H9 (cell line): ENCODE measurements at regions not wholly inside any gene's neighbourhood (a gene's known extent, or its start where the extent isn't known, plus 50 kb on each side); places are given as distances from the start of the nearest gene placed in this dataset.
"Not testable (repeated sequence)": the region's sequence is repeated elsewhere in the genome, so short reads cannot be mapped to it uniquely, and the experiment has no call there.

Experiments used
- DNase-seq: peaks from one replicate; pipeline ENCODE4 v3.0.0-alpha.2; 2017
- H2AFZ ChIP-seq: one replicate; pipeline ENCODE4 v1.6.1; 2013; ENCODE audit warnings: mild to moderate bottlenecking, low read length, control low read depth, moderate library complexity
- H2AK5ac ChIP-seq: 2 replicates; pipeline ENCODE4 v1.6.1; 2013; ENCODE audit warnings: low read length, control low read depth, mixed read lengths; ENCODE audit not compliant: insufficient read length
- H2BK120ac ChIP-seq: one replicate; pipeline ENCODE4 v1.6.1; 2013; ENCODE audit warnings: low read depth, mild to moderate bottlenecking, low read length, control low read depth, inconsistent platforms; ENCODE audit not compliant: poor library complexity, severe bottlenecking
- H2BK12ac ChIP-seq: 2 replicates; pipeline ENCODE4 v1.6.1; 2013; ENCODE audit warnings: low read length, control low read depth, mixed read lengths, low read depth; ENCODE audit not compliant: insufficient read length
- H2BK15ac ChIP-seq: 2 replicates; pipeline ENCODE4 v1.6.1; 2013; ENCODE audit warnings: low read depth, low read length, control low read depth
- H2BK20ac ChIP-seq: one replicate; pipeline ENCODE4 v1.6.1; 2013; ENCODE audit warnings: low read depth, mild to moderate bottlenecking, low read length, control low read depth, inconsistent platforms; ENCODE audit not compliant: poor library complexity, severe bottlenecking
- H2BK5ac ChIP-seq: 2 replicates; pipeline ENCODE4 v1.6.1; 2013; ENCODE audit warnings: low read length, control low read depth, mixed read lengths; ENCODE audit not compliant: insufficient read length
- H3K14ac ChIP-seq: 2 replicates; pipeline ENCODE4 v1.6.1; 2013; ENCODE audit warnings: low read length, control low read depth; ENCODE audit not compliant: insufficient read depth
- H3K18ac ChIP-seq: 2 replicates; pipeline ENCODE4 v1.6.1; 2013; ENCODE audit warnings: low read depth, mild to moderate bottlenecking, mixed read lengths, low read length, control low read depth; ENCODE audit not compliant: insufficient read length
- H3K23ac ChIP-seq: 2 replicates; pipeline ENCODE4 v1.6.1; 2013; ENCODE audit warnings: low read length, control low read depth, mixed read lengths, low read depth; ENCODE audit not compliant: insufficient read length
- H3K23me2 ChIP-seq: 2 replicates; pipeline ENCODE4 v1.6.1; 2013; ENCODE audit warnings: low read depth, mild to moderate bottlenecking, mixed read lengths, low read length, control low read depth; ENCODE audit not compliant: insufficient read length, poor library complexity, severe bottlenecking
- H3K27ac ChIP-seq: 2 replicates; pipeline ENCODE4 v1.5.1; 2013; ENCODE audit warnings: low read length, control low read depth, mixed read lengths, low read depth; ENCODE audit not compliant: insufficient read length
- H3K27me3 ChIP-seq: 2 replicates; pipeline ENCODE4 v1.6.1; 2013; ENCODE audit warnings: low read length, control low read depth, inconsistent platforms; ENCODE audit not compliant: insufficient read depth
- H3K4ac ChIP-seq: 2 replicates; pipeline ENCODE4 v1.6.1; 2013; ENCODE audit warnings: low read depth, mild to moderate bottlenecking, control low read depth, inconsistent platforms, low read length, moderate library complexity
- H3K4me1 ChIP-seq: 2 replicates; pipeline ENCODE4 v1.6.1; 2013; ENCODE audit warnings: low read length, control low read depth, inconsistent platforms; ENCODE audit not compliant: insufficient read depth
- H3K4me2 ChIP-seq: 2 replicates; pipeline ENCODE4 v1.6.1; 2013; ENCODE audit warnings: low read length, control low read depth, mixed read lengths; ENCODE audit not compliant: insufficient read length, insufficient read depth
- H3K56ac ChIP-seq: 2 replicates; pipeline ENCODE4 v1.6.1; 2013; ENCODE audit warnings: low read depth, mild to moderate bottlenecking, mixed read lengths, low read length, control low read depth; ENCODE audit not compliant: insufficient read length
- H3K79me1 ChIP-seq: 2 replicates; pipeline ENCODE4 v1.6.1; 2013; ENCODE audit warnings: low read depth, mild to moderate bottlenecking, moderate library complexity, low read length, control low read depth, inconsistent platforms; ENCODE audit not compliant: insufficient read depth, poor library complexity, severe bottlenecking
- H3K79me2 ChIP-seq: 2 replicates; pipeline ENCODE4 v1.6.1; 2013; ENCODE audit warnings: low read length, control low read depth, inconsistent platforms; ENCODE audit not compliant: insufficient read depth
- H3K9ac ChIP-seq: 2 replicates; pipeline ENCODE4 v1.6.1; 2013; ENCODE audit warnings: low read length, control low read depth, mixed read lengths; ENCODE audit not compliant: insufficient read length; ENCODE audit errors: extremely low read depth
- H3K9me3 ChIP-seq: one replicate; pipeline ENCODE4 v1.6.1; 2013; ENCODE audit warnings: low read depth, low read length, inconsistent platforms; ENCODE audit not compliant: control insufficient read depth
- H3T11ph ChIP-seq: one replicate; pipeline ENCODE4 v1.6.1; 2013; ENCODE audit warnings: mild to moderate bottlenecking, low read length, control low read depth, inconsistent platforms
- H4K20me1 ChIP-seq: one replicate; pipeline ENCODE4 v1.6.1; 2013; ENCODE audit not compliant: control insufficient read depth, insufficient read length, insufficient read depth
- H4K5ac ChIP-seq: 2 replicates; pipeline ENCODE4 v1.6.1; 2013; ENCODE audit warnings: low read depth, mild to moderate bottlenecking, mixed read lengths, low read length, control low read depth; ENCODE audit not compliant: insufficient read length
- H4K8ac ChIP-seq: replicated peaks from 2 replicates; pipeline ENCODE4 v1.6.1; 2013; ENCODE audit warnings: low read length, control low read depth, mixed read lengths, low read depth; ENCODE audit not compliant: insufficient read length
- H4K91ac ChIP-seq: 2 replicates; pipeline ENCODE4 v1.6.1; 2013; ENCODE audit warnings: low read depth, mild to moderate bottlenecking, moderate library complexity, mixed read lengths, low read length, control low read depth; ENCODE audit not compliant: insufficient read length
- H3K27ac Mint-ChIP-seq, 3 experiments: 2 replicates in 2 of 3; 3 replicates in 1 of 3; pipeline ENCODE4 v1.8.0; 2020 to 2021; ENCODE audit warnings: mixed read lengths in 3 of 3, mild to moderate bottlenecking in 1 of 3, moderate library complexity in 1 of 3
- H3K27me3 Mint-ChIP-seq: 2 replicates; pipeline ENCODE4 v1.8.0; 2021; ENCODE audit warnings: low read depth, mild to moderate bottlenecking, moderate library complexity, mixed read lengths
- H3K36me3 Mint-ChIP-seq, 3 experiments: 2 replicates in 2 of 3; 3 replicates in 1 of 3; pipeline ENCODE4 v1.8.0; 2020 to 2021; ENCODE audit warnings: low read depth in 3 of 3, mixed read lengths in 3 of 3; ENCODE audit not compliant: insufficient read depth in 1 of 3
- H3K4me1 Mint-ChIP-seq, 2 experiments: 2 replicates each; pipeline ENCODE4 v1.8.0; 2020; ENCODE audit warnings: mixed read lengths in 2 of 2
- H3K4me3 Mint-ChIP-seq, 2 experiments: 2 replicates in 1 of 2; 3 replicates in 1 of 2; pipeline ENCODE4 v1.8.0; 2020 to 2021; ENCODE audit warnings: mild to moderate bottlenecking in 2 of 2, mixed read lengths in 2 of 2, moderate library complexity in 1 of 2
- H3K9me3 Mint-ChIP-seq, 2 experiments: 2 replicates in 1 of 2; 3 replicates in 1 of 2; pipeline ENCODE4 v1.8.0; 2020; ENCODE audit warnings: mild to moderate bottlenecking in 2 of 2, mixed read lengths in 2 of 2, moderate library complexity in 1 of 2
- WGBS: extraction: QIAGEN DNeasy Blood & Tissue Kit; methylation state at CpG from one replicate; pipeline ENCODE4 v1.1.7; 2013; ENCODE audit warnings: missing lambda C conversion rate, low lambda C conversion rate, mixed read lengths; ENCODE audit not compliant: insufficient read length; ENCODE audit errors: extremely low coverage; 5-methylcytosine and 5-hydroxymethylcytosine counted together

- not testable (repeated sequence) for H3K9me3 ChIP-seq, H3K4me3 Mint-ChIP-seq, H3K23ac ChIP-seq, H2BK20ac ChIP-seq, H3K27me3 ChIP-seq, H3K36me3 Mint-ChIP-seq, H3K79me2 ChIP-seq, H3K9ac ChIP-seq, H4K5ac ChIP-seq, H3T11ph ChIP-seq, H3K4me2 ChIP-seq, H4K91ac ChIP-seq, H4K8ac ChIP-seq, DNase-seq, H2BK12ac ChIP-seq, H3K79me1 ChIP-seq, H3K18ac ChIP-seq, H3K23me2 ChIP-seq, H4K20me1 ChIP-seq, H3K27ac Mint-ChIP-seq, H2BK5ac ChIP-seq, H2AK5ac ChIP-seq, H3K14ac ChIP-seq, H3K4me1 ChIP-seq, H3K27ac ChIP-seq, H3K4me1 Mint-ChIP-seq, H3K56ac ChIP-seq, H2AFZ ChIP-seq, H3K4ac ChIP-seq, H2BK15ac ChIP-seq, H2BK120ac ChIP-seq, H3K9me3 Mint-ChIP-seq
- WGBS = no CpG with 5 or more reads among the region's 3 CpGs
- H3K27me3 Mint-ChIP-seq = peaks cover 18% of the 10 kb centered on the region
Measured at GRCh38 chr2:131652246-131652645, 124.6 kb downstream of the CCDC74A start.

- H3K9ac ChIP-seq, H2BK15ac ChIP-seq, H4K20me1 ChIP-seq, DNase-seq, H2BK5ac ChIP-seq, H3K23me2 ChIP-seq, H2BK12ac ChIP-seq, H3K79me1 ChIP-seq, H3K36me3 Mint-ChIP-seq, H3K9me3 Mint-ChIP-seq, H3K27me3 ChIP-seq, H2AFZ ChIP-seq, H3K4me3 Mint-ChIP-seq, H4K5ac ChIP-seq, H2BK120ac ChIP-seq, H4K91ac ChIP-seq, H3K23ac ChIP-seq, H3K79me2 ChIP-seq, H2AK5ac ChIP-seq, H3K18ac ChIP-seq, H3K4me2 ChIP-seq, H3K9me3 ChIP-seq, H2BK20ac ChIP-seq, H4K8ac ChIP-seq, H3K4me1 ChIP-seq, H3T11ph ChIP-seq, H3K27ac ChIP-seq, H3K56ac ChIP-seq, H3K14ac ChIP-seq, H3K27ac Mint-ChIP-seq, H3K4ac ChIP-seq, H3K4me1 Mint-ChIP-seq: not testable (repeated sequence)
- WGBS = no CpG with 5 or more reads among the region's 2 CpGs
- H3K27me3 Mint-ChIP-seq = peaks cover 19% of the 10 kb centered on the region
Measured at GRCh38 chr2:131654107-131654506, 126.4 kb downstream of the CCDC74A start.
